ENCODE measurements at regions not wholly inside any gene's neighbourhood (a gene's known extent, or its start where the extent isn't known, plus 50 kb on each side); places are given as distances from the start of the nearest gene placed in this dataset.
"Not testable (repeated sequence)": the region's sequence is repeated elsewhere in the genome, so short reads cannot be mapped to it uniquely, and the experiment has no call there.

- TF ChIP-seq CTCF (IDR thresholded peaks at IDR 0.05; ENCODE audit: insufficient read depth, missing control alignments): no peak
- DNase-seq (ENCODE audit: insufficient read length, low spot score) (no peak), FAIRE-seq (no peak)
Measured at GRCh38 chr6:163748886-163749285, 334.4 kb downstream of the QKI start.

- FAIRE-seq (no peak), DNase-seq (ENCODE audit: insufficient read length, low spot score) (no peak)
- no peak for TF ChIP-seq CTCF (IDR thresholded peaks at IDR 0.05; ENCODE audit: insufficient read depth, missing control alignments)
Measured at GRCh38 chr6:163748036-163748435, 333.5 kb downstream of the QKI start.

- FAIRE-seq: not testable (repeated sequence)
Measured at GRCh38 chr6:163747058-163747457, 332.5 kb downstream of the QKI start.

GRCh38 chr6:163745536-163746400 lies 331.2 kb downstream of the QKI start:
- no peak for DNase-seq (ENCODE audit: insufficient read length, low spot score)
- no peak for TF ChIP-seq CTCF (IDR thresholded peaks at IDR 0.05; ENCODE audit: insufficient read depth, missing control alignments)
- FAIRE-seq: no peak

More at GRCh38 chr6:163747058-163747457, 332.5 kb downstream of the QKI start:
- not testable (repeated sequence) for DNase-seq (ENCODE audit: insufficient read length, low spot score)

GRCh38 chr6:163744256-163744925 lies 329.9 kb downstream of the QKI start:
- TF ChIP-seq CTCF (IDR thresholded peaks at IDR 0.05; ENCODE audit: insufficient read depth, missing control alignments): no peak
- FAIRE-seq (no peak), DNase-seq (ENCODE audit: insufficient read length, low spot score) (no peak)

GRCh38 chr6:163743796-163744195 lies 329.3 kb downstream of the QKI start:
- TF ChIP-seq CTCF (IDR thresholded peaks at IDR 0.05; ENCODE audit: insufficient read depth, missing control alignments): no peak
- FAIRE-seq (no peak), DNase-seq (ENCODE audit: insufficient read length, low spot score) (no peak)

- TF ChIP-seq CTCF (IDR thresholded peaks at IDR 0.05; ENCODE audit: insufficient read depth, missing control alignments): no peak
- DNase-seq (ENCODE audit: insufficient read length, low spot score) (no peak), FAIRE-seq (no peak)
Measured at GRCh38 chr6:163741743-163742363, 327.3 kb downstream of the QKI start.
